KMS-11 (cell line): ENCODE measurements at regions not wholly inside any gene's neighbourhood (a gene's known extent, or its start where the extent isn't known, plus 50 kb on each side); places are given as distances from the start of the nearest gene placed in this dataset.

ENCODE experiments used
- H2AFZ ChIP-seq: fragments of 200-600 bp; sonication (generic); 2 replicates; pipeline ENCODE4 v1.6.1; 2016; ENCODE audit warnings: antibody characterized with exemption, mixed run types, low read depth
- H3K27ac ChIP-seq: fragments of 200-600 bp; sonication (generic); 2 replicates; pipeline ENCODE4 v1.6.1; 2016; ENCODE audit warnings: mild to moderate bottlenecking, mixed run types
- H3K27me3 ChIP-seq: fragments of 200-600 bp; sonication (generic); 2 replicates; pipeline ENCODE4 v1.6.1; 2017; ENCODE audit warnings: mild to moderate bottlenecking, low read depth, mixed run types, moderate library complexity; ENCODE audit not compliant: insufficient read depth
- H3K36me3 ChIP-seq: fragments of 200-600 bp; sonication (generic); 2 replicates; pipeline ENCODE4 v1.6.1; 2017; ENCODE audit warnings: mild to moderate bottlenecking, mixed run types; ENCODE audit not compliant: insufficient read depth
- H3K4me1 ChIP-seq: fragments of 200-600 bp; sonication (generic); 2 replicates; pipeline ENCODE4 v1.6.1; 2016; ENCODE audit warnings: mild to moderate bottlenecking, low read depth, mixed run types; ENCODE audit not compliant: poor library complexity, severe bottlenecking
- H3K4me2 ChIP-seq: fragments of 200-600 bp; sonication (generic); 2 replicates; pipeline ENCODE4 v1.7.0; 2016; ENCODE audit warnings: mild to moderate bottlenecking, mixed run types
- H3K4me3 ChIP-seq: fragments of 200-600 bp; sonication (generic); IDR thresholded peaks from 2 replicates; pipeline ENCODE4 v1.6.1; 2017; ENCODE audit warnings: low read depth, low read length, mixed read lengths; ENCODE audit not compliant: insufficient read depth
- H3K79me2 ChIP-seq: fragments of 200-600 bp; sonication (generic); 2 replicates; pipeline ENCODE4 v1.6.1; 2016; ENCODE audit warnings: low read depth, mixed run types; ENCODE audit not compliant: insufficient read depth
- H3K9ac ChIP-seq: fragments of 200-600 bp; sonication (generic); 2 replicates; pipeline ENCODE4 v1.6.1; 2016; ENCODE audit warnings: mild to moderate bottlenecking, mixed run types
- H4K20me1 ChIP-seq: fragments of 200-600 bp; sonication (generic); 2 replicates; pipeline ENCODE4 v1.6.1; 2016; ENCODE audit warnings: mild to moderate bottlenecking, mixed run types; ENCODE audit not compliant: insufficient read depth
- TF ChIP-seq, protein P1 (sequence below): fragments of 200-600 bp; sonication (generic); conservative IDR thresholded peaks from 2 replicates; pipeline ENCODE4 v1.6.1; 2017; ENCODE audit warnings: low read depth, mild to moderate bottlenecking, antibody characterized with exemption, low read length, moderate library complexity, mixed read lengths

GRCh38 chr1:193726722-193727121 is 540.3 kb upstream of the B3GALT2 start:
- Histone ChIP-seq H3K4me3 (no peak overlapping the region), H3K9ac (no peak overlapping the region), H3K4me1 (no peaks in the 10 kb centered on the region), H3K4me2 (no peak overlapping the region), H3K36me3 (no peaks in the 10 kb centered on the region), H4K20me1 (no peaks in the 10 kb centered on the region), H3K27me3 (no peaks in the 10 kb centered on the region), H3K79me2 (no peaks in the 10 kb centered on the region), H2AFZ (no peak overlapping the region), H3K27ac (no peak overlapping the region)
- TF ChIP-seq, protein P1, sequence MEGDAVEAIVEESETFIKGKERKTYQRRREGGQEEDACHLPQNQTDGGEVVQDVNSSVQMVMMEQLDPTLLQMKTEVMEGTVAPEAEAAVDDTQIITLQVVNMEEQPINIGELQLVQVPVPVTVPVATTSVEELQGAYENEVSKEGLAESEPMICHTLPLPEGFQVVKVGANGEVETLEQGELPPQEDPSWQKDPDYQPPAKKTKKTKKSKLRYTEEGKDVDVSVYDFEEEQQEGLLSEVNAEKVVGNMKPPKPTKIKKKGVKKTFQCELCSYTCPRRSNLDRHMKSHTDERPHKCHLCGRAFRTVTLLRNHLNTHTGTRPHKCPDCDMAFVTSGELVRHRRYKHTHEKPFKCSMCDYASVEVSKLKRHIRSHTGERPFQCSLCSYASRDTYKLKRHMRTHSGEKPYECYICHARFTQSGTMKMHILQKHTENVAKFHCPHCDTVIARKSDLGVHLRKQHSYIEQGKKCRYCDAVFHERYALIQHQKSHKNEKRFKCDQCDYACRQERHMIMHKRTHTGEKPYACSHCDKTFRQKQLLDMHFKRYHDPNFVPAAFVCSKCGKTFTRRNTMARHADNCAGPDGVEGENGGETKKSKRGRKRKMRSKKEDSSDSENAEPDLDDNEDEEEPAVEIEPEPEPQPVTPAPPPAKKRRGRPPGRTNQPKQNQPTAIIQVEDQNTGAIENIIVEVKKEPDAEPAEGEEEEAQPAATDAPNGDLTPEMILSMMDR, result no peak

GRCh38 chr1:193712392-193712791 is 526.0 kb upstream of the B3GALT2 start:
- H3K27ac ChIP-seq, result no peak overlapping the region

DNA sequence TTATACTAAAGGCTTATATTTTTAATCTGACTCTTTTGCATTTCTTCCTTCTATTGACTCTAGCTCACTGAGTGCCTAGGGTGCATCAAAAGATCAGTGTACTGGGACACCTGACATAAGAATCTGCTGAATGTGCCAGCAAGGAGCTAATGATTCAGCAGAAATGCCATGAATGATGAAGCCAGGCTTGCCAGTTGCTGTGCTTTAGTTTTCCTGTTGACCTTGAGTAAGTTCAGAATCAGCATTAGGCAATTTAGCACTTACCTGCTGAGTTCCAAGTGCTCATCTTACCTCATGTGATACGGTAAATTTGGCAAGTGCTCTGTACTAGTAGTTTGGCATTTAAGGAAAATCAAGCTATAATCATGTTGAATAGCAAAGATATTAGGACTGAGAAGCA is 523.2 kb upstream of the B3GALT2 start:
- Histone ChIP-seq H3K27ac (no peak overlapping the region), H4K20me1 (no peaks in the 10 kb centered on the region), H3K4me2 (no peak overlapping the region), H3K4me3 (no peak overlapping the region), H3K36me3 (no peaks in the 10 kb centered on the region), H3K4me1 (peaks cover 5% of the 10 kb centered on the region), H3K79me2 (no peaks in the 10 kb centered on the region), H3K27me3 (no peaks in the 10 kb centered on the region), H2AFZ (no peak overlapping the region), H3K9ac (no peak overlapping the region)
- TF ChIP-seq, protein P1, result no peak

More at GRCh38 chr1:193712392-193712791, 526.0 kb upstream of the B3GALT2 start:
- no peak overlapping the region for H2AFZ ChIP-seq
- no peak overlapping the region for H3K4me2 ChIP-seq
- no peaks in the 10 kb centered on the region for H3K36me3 ChIP-seq
- H3K4me1 ChIP-seq, result peaks cover 5% of the 10 kb centered on the region
- H3K79me2 ChIP-seq, result no peaks in the 10 kb centered on the region
- no peak overlapping the region for H3K9ac ChIP-seq
- TF ChIP-seq, protein P1, result no peak
- no peaks in the 10 kb centered on the region for H3K27me3 ChIP-seq
- no peak overlapping the region for H3K4me3 ChIP-seq
- no peaks in the 10 kb centered on the region for H4K20me1 ChIP-seq

GRCh38 chr1:193707271-193708021 is 521.0 kb upstream of the B3GALT2 start:
- H3K4me1 ChIP-seq, result peaks cover 5% of the 10 kb centered on the region
- TF ChIP-seq, protein P1, result no peak
- H3K4me2 ChIP-seq, result no peak overlapping the region
- H3K4me3 ChIP-seq, result no peak overlapping the region
- no peaks in the 10 kb centered on the region for H3K27me3 ChIP-seq
- H3K27ac ChIP-seq, result no peak overlapping the region
- no peaks in the 10 kb centered on the region for H3K36me3 ChIP-seq
- H4K20me1 ChIP-seq, result no peaks in the 10 kb centered on the region
- no peak overlapping the region for H2AFZ ChIP-seq
- H3K9ac ChIP-seq, result no peak overlapping the region
- H3K79me2 ChIP-seq, result no peaks in the 10 kb centered on the region
